HG03469 (cell line): ENCODE measurements at regions not wholly inside any gene's neighbourhood (a gene's known extent, or its start where the extent isn't known, plus 50 kb on each side); places are given as distances from the start of the nearest gene placed in this dataset.

Experiments used
- ATAC-seq: cut with Tn5 transposase; IDR thresholded peaks from one replicate; pipeline ENCODE4 v1.9.1; 2021; ENCODE audit warnings: mild to moderate bottlenecking, moderate library complexity, moderate number of reproducible peaks; ENCODE audit not compliant: unreplicated experiment

DNA sequence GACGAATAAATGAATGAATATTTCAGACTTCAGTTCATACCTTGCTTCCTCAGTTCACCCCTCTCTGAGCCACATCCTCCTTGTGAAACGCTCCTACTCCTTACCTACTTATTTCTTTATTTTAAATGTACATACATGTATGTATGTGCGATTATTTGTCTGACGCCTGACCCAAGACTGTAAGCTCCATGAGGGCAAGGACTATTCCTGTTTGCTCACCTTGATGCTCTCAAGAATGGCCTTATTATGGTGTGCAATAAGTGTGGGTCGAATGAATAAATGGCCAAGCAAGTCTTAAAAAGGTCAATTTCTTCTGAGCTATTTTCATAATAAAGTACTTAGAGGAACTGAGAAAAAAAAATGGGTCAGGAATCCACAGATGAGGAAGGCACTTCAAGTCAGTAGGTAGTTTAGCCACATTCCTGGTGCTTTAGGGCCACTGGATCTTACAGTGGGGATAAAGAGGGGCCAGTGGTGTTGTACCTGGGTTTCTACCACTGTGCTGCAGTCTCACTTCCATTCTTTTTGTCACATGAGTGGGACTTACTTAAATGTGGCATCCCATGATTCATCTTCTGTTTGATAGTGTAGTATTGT lies 74.7 kb downstream of the SDC1 start:
- ATAC-seq = no peak

DNA sequence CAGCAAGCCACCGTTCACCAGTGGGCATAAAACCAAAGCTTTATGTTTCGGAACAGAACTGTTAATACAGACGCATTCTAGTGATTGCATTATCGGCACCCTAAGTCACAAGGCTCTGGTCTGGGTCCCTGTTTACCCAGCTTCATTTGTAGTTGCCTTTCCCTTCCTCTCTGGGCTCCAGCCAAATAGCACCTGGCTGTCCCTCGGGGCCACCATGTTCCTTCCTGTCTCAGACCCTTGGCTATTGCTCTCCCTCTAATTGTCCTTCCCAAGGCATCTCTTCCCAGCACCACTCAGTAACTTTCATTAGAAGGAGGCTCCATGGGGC lies 75.3 kb downstream of the SDC1 start:
- no peak for ATAC-seq

DNA sequence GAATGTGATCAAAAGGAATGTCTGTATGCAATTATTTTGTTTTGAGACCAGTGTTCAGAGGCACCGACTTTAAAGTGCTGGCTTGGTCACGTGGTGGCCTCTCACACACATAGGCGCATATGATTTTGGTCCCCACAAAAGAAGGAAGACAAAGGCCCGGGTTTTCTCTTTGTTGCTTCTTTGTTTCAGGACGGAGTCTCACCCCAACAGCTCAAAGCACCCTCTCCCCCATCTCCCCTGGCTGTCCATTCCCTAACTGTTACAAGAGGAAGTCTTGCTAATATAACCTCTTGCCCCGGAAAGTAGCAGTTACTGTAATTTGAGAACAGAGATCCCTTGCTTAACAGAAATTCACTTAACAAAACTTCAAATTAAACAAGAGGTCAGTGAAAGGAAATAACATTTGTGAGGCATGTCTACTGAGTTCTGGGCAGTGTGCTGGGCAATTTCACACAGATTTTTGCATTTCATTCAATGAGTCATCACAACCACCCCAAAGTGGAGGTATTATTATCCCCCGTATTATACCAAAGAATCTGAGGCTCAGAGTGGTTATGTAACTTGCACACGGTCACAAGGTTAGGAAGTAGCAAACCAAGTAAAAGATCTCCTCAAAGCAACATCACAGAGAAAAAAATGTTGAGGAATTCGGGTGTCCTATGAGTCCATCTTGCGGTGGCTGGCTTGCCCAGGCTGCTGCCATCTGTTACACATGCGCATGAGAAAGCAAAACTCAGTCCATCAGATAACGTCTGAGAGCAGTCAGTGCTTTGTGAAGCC lies 75.8 kb downstream of the SDC1 start:
- no peak for ATAC-seq

DNA sequence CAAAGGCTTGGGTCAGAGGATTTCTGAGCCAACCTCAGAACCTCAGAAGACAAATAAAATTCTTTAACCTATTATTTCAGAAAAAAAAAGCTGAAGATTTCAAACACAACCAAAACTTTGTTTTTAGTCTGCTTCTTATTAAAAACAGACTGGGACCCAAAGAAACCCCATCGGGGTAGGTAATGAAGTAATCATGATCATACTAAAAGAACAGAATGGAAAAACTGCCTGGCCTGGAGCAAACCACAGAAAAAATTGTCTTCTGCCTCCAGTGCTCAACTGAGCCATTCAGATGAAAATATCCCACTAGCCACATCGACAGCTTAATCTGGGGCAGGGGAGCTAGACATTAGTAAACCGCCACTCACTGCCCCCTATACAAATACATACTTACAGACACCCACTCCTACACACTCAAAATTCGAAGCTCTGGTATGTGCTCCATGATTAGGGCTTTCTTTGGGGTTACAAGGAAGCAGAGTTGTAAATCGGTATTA lies 76.5 kb downstream of the SDC1 start:
- no peak for ATAC-seq

DNA sequence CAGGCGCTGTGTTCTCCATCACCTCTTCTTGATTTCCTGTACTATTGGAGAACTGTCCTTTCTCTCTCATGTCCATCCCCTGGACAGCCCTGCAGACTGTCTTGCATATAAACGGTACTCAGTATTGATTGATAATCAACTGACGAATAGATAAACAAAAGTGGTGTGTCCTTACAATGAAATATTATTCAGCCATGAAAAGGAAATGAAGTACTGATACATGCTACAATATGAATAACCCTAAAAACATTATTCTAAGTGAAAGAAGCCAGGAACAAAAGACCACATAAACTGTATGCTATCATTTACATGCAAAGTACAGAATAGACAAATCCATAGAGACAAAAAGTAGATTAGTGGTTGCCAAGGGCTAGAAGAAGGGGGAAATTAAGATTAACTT lies 77.6 kb downstream of the SDC1 start:
- ATAC-seq = no peak

DNA sequence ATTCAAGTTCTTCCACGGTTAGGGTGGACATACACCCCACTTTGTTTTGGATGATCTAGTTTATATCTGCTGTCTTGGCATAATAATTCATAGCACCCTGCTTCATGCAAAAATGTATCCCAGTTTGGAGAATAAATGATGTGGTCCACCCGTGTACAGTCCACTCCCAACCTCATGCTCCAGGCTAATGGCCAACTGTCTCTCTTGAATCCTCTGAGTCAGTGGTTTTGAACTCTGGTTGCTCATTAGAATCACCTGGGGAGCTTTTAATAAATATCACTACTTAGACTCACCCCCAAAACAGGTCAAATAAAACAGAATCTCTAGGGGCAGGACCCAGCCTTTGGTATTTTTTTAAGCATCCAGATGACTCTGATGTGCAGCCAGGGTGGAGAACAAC lies 78.5 kb downstream of the SDC1 start:
- ATAC-seq = no peak

DNA sequence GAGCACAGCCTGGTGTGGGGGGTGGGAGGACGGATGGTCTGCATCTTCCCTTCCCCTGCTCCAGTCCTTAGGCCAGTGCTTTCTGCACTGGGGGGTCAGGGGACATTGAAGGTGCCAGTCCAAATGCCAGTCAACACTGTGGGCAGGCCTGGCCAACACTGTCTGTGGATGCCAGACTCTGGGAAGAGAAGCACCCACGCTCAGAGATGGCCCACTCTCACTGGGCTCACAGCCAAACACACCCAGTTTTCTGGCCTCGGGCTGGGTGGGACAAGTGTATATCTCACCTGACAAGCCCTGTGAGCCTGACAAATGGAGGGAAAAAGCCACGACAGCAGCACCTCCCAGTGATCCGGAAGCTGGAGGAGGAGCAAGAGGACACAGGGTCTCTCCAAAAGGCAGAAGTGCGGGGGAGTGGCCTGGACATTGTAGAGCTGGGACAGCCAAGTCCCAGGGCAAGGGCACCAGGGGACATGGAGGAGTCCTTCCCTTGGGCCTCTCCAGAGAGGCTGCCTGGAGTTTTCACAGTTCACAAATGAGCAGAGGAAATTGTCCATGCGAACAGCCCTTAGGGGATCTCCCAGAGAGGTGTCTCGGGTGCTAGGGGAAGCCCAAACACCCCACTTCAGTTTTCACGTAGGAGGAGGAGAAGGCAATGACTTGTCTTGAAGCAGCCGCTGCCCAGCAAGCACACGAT lies 79.3 kb downstream of the SDC1 start:
- peak; percentile 82 for ATAC-seq

DNA sequence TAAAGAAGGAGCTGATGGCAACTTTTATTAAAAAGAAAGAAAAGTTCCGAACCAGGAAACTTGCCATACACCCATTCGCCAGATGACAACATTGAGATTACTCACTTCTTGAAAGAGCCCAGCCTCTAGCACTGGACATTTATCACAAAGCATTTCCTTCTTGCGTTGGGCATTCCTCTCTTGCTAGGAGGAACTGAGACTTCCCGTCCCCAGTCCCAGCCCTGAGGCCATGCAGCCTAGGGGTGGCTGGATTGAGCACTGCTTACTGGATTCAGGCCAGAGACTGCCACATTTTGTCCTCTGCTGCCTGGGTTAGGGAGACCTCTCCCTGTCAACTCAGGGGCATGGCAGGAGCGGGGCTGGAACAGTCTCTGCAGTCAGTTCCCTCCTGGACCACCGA lies 80.1 kb downstream of the SDC1 start:
- ATAC-seq = no peak

DNA sequence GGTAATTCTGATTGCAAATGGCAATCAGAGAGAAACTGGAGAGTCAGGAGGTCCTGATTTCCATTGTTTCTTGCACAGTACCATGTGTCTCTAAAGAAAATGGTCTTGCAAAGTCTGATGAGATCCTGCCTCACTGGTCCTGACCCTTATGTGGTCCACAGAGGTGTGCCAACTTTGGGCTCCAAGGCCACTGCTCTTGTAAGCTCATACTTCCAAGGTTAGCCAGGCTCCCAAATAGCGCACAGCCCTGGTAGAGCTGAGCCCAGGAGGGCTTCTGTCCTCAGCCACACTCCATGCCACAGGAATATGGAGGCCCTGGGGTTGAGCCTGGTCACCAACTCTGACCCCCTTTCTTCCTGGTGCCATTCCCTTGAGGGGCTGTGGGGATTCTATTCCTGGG lies 80.7 kb downstream of the SDC1 start:
- ATAC-seq = no peak

DNA sequence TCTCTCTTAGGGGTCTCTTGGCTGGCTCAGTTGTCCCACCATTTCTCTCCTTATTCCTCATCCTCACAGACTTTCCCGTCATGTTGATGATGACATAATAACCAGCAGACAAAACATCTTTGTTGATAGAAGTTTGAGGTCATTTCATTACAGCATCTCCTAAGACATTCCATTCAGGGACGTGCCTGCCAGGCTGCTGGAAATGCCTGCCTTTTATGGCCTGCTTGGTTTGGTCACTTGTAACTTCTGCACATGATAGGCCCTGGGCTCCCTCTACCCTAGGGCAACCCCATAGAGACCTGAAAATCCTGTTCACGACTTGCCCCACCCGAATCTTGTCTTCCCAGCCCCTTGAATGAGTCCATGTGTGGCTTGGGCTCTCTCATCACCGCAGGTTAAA lies 81.7 kb downstream of the SDC1 start:
- ATAC-seq = no peak

DNA sequence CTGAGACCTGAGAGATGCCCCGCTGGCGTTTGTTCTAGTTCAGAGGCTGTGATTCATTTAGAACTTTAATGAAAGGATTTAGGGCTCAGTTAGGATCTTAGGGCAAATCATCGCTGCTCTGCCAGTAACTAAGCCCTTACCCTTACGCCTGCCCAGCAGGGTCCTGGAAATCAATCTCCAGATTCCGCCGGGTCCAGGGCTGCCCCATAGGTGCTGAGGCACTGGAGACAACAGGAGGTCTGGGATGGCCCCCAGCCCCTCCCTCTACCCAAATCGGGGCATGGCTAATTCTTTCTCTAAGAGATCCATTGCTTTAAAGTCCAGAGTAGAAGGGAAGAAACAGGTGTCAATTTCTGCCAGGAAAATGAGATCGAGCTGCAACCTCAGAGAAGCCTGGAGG lies 83.1 kb downstream of the SDC1 start:
- no peak for ATAC-seq

DNA sequence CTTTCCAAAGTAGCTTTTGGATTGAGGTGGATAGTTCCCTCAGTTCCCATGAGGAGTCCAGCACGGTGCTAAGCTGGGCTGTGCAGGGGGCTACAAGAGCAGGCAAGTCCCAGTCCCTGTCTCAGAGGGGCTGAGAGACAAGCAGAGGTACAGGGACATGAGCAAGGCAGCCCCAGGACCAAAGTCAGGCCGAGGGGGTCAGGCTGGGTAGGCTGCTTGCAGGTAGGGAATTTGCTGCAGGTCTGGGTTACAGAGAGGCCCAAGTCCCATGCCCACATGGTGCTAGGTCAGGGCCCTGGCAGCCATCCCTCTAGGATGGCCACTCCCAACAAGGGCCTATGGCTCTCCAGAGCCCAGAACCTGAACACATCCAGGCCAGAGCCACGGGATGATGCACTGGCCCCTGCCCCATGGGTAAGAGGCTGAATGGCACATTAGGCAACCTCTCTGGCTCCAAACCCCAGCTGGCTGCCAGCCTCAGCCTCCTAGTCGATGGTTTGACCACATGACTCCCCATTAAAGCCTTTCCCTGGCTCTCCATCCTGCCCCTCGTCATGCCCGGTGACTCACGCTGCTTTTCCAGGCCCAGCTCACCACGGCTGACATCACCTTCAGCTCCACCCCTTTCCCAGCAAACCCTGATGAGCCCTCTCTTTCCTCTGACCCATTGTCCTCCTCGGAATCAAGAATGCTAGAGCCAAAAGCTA lies 83.7 kb downstream of the SDC1 start:
- no peak for ATAC-seq

DNA sequence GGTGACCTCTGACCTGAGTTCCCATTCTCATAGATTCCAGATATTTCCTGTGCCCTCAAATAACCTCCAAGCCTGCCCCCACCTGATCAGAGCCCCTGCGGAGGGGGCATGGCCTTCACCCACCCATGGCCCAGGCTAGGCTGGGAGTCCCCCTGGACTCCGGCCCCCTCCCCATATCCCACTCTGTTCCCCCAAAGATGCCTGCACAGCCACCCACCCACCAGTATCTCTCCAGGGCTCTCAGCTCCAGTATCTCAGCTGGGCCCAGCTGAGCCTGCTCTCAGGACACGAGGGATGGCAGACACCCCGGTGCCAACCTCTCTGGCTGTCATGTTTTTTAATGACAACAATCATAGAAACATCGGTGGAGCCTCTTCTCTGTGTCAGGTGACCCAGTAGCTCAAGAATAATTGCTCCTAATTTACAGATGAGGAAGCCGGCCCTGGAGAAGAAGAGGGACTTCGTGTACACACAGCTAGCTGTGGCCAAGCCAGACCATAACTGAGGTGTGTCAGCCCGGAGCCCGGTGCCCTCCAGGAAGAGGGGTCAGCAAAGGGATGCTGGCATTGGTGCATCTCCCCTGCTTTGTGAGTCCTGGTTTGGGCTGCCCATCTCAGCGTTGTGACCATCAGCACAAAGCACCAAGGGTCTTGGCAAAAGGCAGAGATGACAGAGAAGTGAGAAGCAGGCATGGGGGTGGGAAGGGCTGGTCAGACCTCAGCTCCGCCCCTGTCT lies 84.4 kb downstream of the SDC1 start:
- ATAC-seq = no peak

DNA sequence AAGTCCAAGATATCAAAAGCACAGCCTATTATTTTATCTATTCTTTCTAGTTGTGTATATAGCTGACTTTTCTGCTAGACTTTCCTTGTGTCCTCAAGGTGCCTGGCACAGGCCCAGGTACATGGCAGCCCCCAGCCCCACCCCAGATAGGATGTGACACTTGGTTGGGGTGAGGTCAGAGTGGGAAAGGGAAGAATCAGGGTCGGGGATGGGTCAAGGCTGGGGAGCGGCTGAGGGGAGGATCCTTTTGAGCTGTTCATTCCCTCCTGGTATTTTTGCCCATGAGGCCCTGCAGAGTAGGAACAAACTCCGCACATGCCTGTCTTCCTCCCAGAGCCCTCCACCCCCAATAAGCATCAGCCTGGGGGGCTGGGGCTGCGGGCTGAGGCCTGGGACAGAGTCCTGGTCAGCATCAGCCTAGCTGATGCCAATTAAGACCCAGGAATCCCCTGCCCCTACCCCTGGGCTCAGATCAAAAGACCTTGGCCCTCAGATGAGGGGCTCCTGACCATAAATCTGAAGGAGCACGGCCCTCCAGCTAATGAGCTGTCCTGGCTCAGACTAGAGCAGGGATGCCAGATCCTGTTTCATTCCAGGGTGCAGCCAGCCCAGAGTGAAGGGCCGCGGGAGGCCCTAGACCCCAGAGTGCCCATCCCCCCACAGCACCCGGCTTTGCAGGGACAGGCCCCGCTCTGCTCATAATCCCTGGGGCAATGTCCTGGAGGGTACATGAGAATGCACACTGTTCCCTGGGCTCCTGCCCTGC lies 85.3 kb downstream of the SDC1 start:
- no peak for ATAC-seq

DNA sequence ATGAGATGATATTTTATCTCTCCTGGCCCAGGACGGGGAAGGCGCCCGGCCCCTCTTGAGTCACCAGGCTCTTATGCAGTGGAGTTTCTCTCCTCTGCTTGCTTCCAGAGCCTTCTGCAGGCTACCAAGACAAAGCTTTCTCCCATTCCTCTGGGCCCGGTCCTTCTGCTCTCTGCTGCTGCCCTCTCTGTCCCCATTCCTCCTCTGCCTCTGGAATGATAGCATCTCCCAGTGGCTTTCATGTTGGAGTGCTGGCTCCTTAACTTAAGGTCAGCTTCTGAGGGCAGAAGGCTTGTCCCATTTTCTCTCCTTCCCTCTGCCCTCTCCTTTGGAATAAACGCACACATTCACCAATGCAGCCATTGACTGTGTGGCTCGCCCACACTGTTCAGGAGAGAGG lies 86.2 kb downstream of the SDC1 start:
- no peak for ATAC-seq

DNA sequence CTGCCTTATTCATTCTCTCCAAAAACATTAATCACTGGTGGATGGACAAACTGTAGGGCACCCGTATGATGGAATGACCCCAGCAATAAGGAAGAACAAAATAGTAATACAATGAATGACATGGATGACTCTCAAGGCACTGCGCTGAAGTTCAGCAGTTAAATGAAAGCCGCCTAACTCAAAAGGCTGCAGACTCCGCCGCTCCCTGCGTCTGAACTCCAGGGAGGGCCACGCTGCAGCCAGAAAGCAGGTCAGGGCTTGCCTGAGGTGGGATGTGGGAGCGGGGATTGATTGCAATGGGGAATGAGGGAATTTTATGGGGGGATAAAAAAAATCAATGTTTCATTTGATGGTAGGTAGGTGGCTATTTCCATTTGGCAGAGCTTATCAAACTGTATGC lies 86.5 kb upstream of the LAPTM4A start:
- ATAC-seq = no peak

DNA sequence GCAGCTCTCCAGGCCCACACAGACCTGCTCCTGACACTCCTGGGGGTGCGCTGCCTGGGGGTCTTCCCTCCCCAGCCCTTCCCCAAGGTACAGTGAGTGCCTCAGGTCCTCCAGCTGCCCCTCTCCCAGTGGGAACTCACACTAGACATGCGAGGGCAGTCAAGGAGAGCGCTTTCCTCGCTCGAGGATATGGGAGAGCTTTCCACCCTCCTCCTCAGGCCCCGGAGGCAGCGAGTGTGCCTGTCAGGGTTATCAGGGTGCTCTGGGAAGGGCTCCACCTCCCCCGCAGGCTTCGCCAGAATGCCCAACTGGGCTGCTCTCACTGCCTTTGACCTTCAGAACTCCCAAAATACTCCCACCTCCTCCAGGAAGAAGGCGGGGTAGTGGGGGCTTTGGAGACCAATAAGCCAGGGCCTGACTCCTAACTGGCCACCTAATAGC lies 85.7 kb upstream of the LAPTM4A start:
- no peak for ATAC-seq

DNA sequence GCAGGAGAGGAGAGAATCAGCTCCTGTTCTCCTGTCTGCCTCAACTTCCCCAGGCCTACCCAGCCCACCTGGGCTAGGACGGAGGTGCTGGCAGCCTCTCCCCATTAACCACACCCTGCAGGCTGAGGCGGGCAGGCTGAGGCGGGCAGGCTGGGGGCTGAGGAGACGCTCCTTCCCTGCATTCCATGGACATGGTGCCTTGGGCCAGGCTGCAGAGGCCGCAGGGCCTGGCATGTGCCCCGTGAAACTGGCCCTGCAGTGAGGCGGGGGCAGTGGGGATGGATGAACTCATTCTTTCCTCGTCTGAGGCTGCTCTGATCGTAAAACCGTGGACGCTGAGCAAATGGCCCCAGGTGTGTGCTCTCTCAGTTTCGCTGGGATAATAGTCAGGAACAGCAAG lies 84.7 kb upstream of the LAPTM4A start:
- no peak for ATAC-seq

DNA sequence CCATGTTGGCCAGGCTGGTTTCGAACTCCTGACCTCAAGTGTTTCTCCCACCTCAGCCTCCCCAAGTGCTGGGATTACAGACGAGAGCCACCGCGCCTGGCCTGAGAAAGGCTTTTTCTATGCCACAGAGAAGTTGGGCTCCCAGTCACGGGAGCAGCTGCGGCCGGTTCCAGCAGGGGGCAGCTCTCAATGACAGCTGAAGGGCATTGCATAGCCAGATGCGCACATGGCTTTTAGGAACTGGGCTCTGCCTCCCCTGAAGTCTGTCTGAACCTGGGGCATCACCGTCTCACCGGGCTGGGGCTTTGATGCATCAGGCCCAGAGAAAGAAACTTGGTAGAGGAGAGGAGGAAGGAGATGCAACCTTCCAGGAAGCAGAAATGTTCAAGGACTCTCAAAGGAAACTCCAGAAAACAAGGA lies 84.2 kb upstream of the LAPTM4A start:
- no peak for ATAC-seq

DNA sequence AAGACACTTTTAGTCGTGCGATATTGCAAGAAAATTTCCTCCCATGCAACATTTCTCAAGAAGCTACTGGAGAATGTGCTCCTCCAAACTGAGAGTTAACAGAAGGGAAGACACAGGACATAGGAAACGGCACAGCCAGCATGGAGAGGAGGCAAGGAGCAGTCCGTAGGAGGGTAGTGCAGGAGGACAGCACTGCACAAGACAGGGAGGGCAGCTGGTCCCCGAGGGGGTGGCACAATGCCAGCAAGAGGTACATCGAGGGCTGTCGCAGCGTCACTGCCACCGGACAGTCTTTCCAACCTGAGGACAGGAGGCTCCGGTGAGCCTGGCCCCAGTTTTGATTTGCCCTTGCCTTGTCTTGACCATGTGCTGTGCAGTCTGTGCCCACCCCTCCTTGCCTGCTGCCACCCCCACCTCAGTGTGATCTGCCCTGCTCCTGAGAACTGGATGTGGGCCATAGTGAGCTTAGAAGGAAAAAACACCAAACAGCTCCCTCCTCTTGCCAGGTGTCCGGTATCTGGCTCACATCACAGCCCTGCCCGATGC lies 81.6 kb upstream of the LAPTM4A start:
- no peak for ATAC-seq
